ENCODE measurements at regions not wholly inside any gene's neighbourhood (a gene's known extent, or its start where the extent isn't known, plus 50 kb on each side); places are given as distances from the start of the nearest gene placed in this dataset.

- H2BK120ac ChIP-seq (ENCODE audit: low read depth, low read length, poor library complexity, severe bottlenecking): no peak overlapping the region
- no CpG with 5 or more reads among the region's 3 CpGs for WGBS (ENCODE audit: extremely low coverage, insufficient read length, low lambda C conversion rate)
- H3K18ac ChIP-seq (ENCODE audit: insufficient read length, low read depth, low read length): no peak overlapping the region
- H3K27ac ChIP-seq (ENCODE audit: insufficient read length, low read depth, low read length): no peak overlapping the region
- H3K14ac ChIP-seq (ENCODE audit: insufficient read depth, low read length): no peak overlapping the region
- no peak overlapping the region for H3K9ac ChIP-seq (ENCODE audit: extremely low read depth, insufficient read length, low read length)
- no peaks in the 10 kb centered on the region; the same call in 1 of the 2 replicates for H3K27me3 Mint-ChIP-seq (ENCODE audit: low read depth)
- H3K79me1 ChIP-seq (ENCODE audit: insufficient read depth, low read depth, low read length, poor library complexity, severe bottlenecking): no peaks in the 10 kb centered on the region
- H3K4me3 Mint-ChIP-seq: no peak overlapping the region
- H3K4me1 ChIP-seq (ENCODE audit: insufficient read depth, low read length): no peaks in the 10 kb centered on the region
- no peak overlapping the region for H2BK12ac ChIP-seq (ENCODE audit: insufficient read length, low read depth, low read length)
- H3K4me2 ChIP-seq (ENCODE audit: insufficient read depth, insufficient read length, low read length): no peak overlapping the region
- no peak overlapping the region for H4K91ac ChIP-seq (ENCODE audit: insufficient read length, low read depth, low read length)
- H3K36me3 Mint-ChIP-seq (ENCODE audit: insufficient read depth in 1 of 3, low read depth in 3 of 3): peaks cover 0 to 2% (median 0%) of the 10 kb centered on the region in 3 experiments; a peak in 1 of 7 replicates
- no peak overlapping the region for H3K23ac ChIP-seq (ENCODE audit: insufficient read length, low read depth, low read length)
- H2BK15ac ChIP-seq (ENCODE audit: low read depth, low read length): no peak overlapping the region
- H4K20me1 ChIP-seq (ENCODE audit: control insufficient read depth, insufficient read depth, insufficient read length): no peaks in the 10 kb centered on the region
- no peak overlapping the region for H3T11ph ChIP-seq (ENCODE audit: low read length)
- H3K9me3 ChIP-seq (ENCODE audit: control insufficient read depth, low read depth, low read length): no peaks in the 10 kb centered on the region
- TF ChIP-seq, protein P1, sequence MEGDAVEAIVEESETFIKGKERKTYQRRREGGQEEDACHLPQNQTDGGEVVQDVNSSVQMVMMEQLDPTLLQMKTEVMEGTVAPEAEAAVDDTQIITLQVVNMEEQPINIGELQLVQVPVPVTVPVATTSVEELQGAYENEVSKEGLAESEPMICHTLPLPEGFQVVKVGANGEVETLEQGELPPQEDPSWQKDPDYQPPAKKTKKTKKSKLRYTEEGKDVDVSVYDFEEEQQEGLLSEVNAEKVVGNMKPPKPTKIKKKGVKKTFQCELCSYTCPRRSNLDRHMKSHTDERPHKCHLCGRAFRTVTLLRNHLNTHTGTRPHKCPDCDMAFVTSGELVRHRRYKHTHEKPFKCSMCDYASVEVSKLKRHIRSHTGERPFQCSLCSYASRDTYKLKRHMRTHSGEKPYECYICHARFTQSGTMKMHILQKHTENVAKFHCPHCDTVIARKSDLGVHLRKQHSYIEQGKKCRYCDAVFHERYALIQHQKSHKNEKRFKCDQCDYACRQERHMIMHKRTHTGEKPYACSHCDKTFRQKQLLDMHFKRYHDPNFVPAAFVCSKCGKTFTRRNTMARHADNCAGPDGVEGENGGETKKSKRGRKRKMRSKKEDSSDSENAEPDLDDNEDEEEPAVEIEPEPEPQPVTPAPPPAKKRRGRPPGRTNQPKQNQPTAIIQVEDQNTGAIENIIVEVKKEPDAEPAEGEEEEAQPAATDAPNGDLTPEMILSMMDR (conservative IDR thresholded peaks at IDR 0.05): no peak
- no peaks in the 10 kb centered on the region; a peak in 2 of 5 replicates for H3K9me3 Mint-ChIP-seq
- H4K8ac ChIP-seq (replicated peaks; ENCODE audit: insufficient read length, low read depth, low read length): no peak overlapping the region
- no peak overlapping the region for H2BK20ac ChIP-seq (ENCODE audit: low read depth, low read length, poor library complexity, severe bottlenecking)
- no peak for DNase-seq
- no peaks in the 10 kb centered on the region for H3K27me3 ChIP-seq (ENCODE audit: insufficient read depth, low read length)
- no peak overlapping the region; a peak in 1 of 7 replicates for H3K27ac Mint-ChIP-seq
- H2AK5ac ChIP-seq (ENCODE audit: insufficient read length, low read length): no peak overlapping the region
- H3K4ac ChIP-seq (ENCODE audit: low read depth, low read length): no peak overlapping the region
- no peaks in the 10 kb centered on the region for H3K79me2 ChIP-seq (ENCODE audit: insufficient read depth, low read length)
- H4K5ac ChIP-seq (ENCODE audit: insufficient read length, low read depth, low read length): no peak overlapping the region
- peaks cover 0 to 5% of the 10 kb centered on the region in 2 experiments; a peak in 1 of 4 replicates for H3K4me1 Mint-ChIP-seq
- H3K23me2 ChIP-seq (ENCODE audit: insufficient read length, low read depth, low read length, poor library complexity, severe bottlenecking): no peaks in the 10 kb centered on the region
- H3K56ac ChIP-seq (ENCODE audit: insufficient read length, low read depth, low read length): no peak overlapping the region
- no peak overlapping the region for H2AFZ ChIP-seq (ENCODE audit: low read length)
- H2BK5ac ChIP-seq (ENCODE audit: insufficient read length, low read length): no peak overlapping the region
Observed at GRCh38 chr19:30942636-30943035, 406.6 kb downstream of the TSHZ3 start.

Data from H9 (cell line).